ENCODE measurements at regions not wholly inside any gene's neighbourhood (a gene's known extent, or its start where the extent isn't known, plus 50 kb on each side); places are given as distances from the start of the nearest gene placed in this dataset.

DNA sequence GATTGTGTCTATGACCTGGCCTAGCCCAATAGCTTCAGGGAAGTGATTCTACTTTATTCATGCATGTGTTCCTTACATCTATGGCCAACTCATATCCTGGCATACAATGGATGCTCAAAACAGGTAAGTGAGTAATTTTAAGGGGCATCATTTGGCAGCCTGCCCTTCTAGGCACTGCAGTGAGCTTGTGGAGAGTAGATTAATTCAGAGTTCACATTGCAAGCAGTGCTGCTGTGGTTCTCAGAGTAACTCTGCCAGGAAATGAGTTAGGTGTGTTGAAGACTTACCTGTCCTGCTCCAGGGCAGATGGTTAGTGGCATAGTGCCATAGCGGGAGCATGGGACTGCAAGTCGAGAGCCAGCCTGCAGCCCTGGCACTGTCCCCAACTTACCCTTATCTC lies 158.0 kb downstream of the SCP2D1 start:
- H3K4me1 ChIP-seq (ENCODE audit: insufficient read depth, low read length) = peaks cover 2% of the 10 kb centered on the region; the same call in 1 of the 2 replicates
- H3K9ac ChIP-seq (ENCODE audit: low read depth, low read length) = no peak overlapping the region
- no peaks in the 10 kb centered on the region for H3K27me3 ChIP-seq (ENCODE audit: insufficient read depth, low read length)
- no peak overlapping the region for H3K4me3 ChIP-seq (ENCODE audit: low read length)
- no peak overlapping the region for H3K27ac ChIP-seq (ENCODE audit: low read length)
- no peaks in the 10 kb centered on the region for H3K9me3 ChIP-seq (ENCODE audit: insufficient read depth, low read depth, low read length)
- no peaks in the 10 kb centered on the region for H3K36me3 ChIP-seq (ENCODE audit: insufficient read depth, low read depth, low read length)

DNA sequence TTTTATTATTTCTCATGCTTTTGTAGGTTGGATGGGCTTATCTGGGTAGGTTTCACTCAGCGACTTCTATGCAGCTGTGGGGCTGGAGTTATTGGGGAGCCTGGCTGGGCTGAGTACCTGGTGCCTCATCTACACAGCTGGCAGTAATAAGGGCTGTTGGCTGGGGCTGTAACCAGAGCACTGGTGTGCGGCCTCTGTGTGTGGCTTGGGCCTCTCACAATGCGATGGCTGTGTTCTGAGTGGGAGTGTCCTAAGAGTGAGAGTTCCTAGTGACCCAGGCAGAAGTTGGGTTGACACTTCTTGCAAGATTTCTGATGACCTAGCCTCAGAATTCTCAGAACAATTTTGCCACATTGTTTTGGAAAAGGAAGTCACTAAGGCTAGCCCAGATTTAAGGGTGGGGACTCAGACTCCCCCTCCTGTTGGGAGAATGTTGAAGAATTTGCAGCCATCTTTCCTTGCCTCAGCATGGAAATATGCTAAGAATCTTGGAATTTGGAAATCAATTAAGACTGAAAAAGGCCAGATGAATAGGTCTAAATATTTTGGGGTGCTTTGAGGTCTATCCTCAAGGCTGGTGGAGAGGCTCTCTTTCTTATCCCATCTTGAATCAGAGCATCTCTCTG lies 158.8 kb downstream of the SCP2D1 start:
- H3K4me3 ChIP-seq (ENCODE audit: low read length) = no peak overlapping the region
- H3K27ac ChIP-seq (ENCODE audit: low read length) = no peak overlapping the region
- H3K36me3 ChIP-seq (ENCODE audit: insufficient read depth, low read depth, low read length) = no peaks in the 10 kb centered on the region
- H3K4me1 ChIP-seq (ENCODE audit: insufficient read depth, low read length) = peaks cover 2% of the 10 kb centered on the region; the same call in 1 of the 2 replicates
- H3K27me3 ChIP-seq (ENCODE audit: insufficient read depth, low read length) = no peaks in the 10 kb centered on the region
- no peaks in the 10 kb centered on the region for H3K9me3 ChIP-seq (ENCODE audit: insufficient read depth, low read depth, low read length)
- H3K9ac ChIP-seq (ENCODE audit: low read depth, low read length) = no peak overlapping the region

DNA sequence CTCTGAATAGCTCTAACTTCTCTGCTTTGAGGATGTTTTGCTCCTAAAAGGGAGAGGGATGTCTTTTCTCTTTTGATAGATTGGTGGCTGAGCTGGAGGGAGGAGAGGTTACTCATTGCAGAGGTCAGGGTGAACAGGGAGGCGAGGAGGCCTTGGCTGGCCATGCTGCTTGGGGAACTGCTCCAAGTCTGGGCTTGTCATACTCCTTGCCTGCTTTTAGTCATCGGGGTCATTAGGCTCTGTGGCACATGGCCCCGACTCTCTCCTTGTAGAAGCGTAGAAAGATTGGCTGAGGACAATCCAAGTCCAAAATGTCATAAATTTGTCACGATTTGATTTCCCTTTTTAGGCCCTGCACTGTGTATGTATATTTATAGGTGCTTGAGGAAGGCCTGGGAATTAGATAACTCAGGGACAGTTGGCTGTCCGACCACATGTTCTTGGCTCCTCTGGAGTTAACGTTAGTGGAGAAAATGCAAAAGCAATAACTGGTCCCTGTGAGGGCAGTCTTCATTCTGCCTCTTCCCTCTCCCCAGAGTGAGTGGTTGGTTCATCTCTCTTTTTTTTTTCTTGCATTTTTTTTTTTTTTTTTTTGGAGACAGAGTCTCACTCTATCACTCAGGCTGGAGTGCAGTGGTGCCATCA lies 160.1 kb downstream of the SCP2D1 start:
- Histone ChIP-seq H3K36me3 (ENCODE audit: insufficient read depth, low read depth, low read length) (no peaks in the 10 kb centered on the region), H3K4me3 (ENCODE audit: low read length) (no peak overlapping the region), H3K4me1 (ENCODE audit: insufficient read depth, low read length) (peaks cover 2% of the 10 kb centered on the region; the same call in 1 of the 2 replicates), H3K27ac (ENCODE audit: low read length) (no peak overlapping the region), H3K9me3 (ENCODE audit: insufficient read depth, low read depth, low read length) (no peaks in the 10 kb centered on the region), H3K27me3 (ENCODE audit: insufficient read depth, low read length) (no peaks in the 10 kb centered on the region), H3K9ac (ENCODE audit: low read depth, low read length) (no peak overlapping the region)

DNA sequence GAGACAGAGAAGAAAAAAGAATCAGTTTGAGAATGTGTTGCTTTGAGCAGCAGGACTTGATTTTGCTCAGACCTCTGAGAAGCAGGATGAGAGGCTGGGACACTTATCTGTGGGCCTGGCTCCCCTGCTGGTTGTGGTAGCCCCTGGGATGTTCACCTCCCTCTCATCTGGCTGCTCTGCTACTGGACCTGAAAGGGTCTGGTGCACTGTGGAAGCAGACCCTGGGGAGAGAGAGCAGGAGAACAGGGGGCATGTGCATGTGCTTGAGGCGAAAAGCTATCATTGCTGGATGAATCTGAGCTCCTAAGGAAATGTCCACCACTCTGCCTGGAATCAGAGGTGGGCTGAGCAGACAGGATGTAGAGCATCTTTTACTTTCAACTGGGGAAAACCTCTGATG lies 161.1 kb downstream of the SCP2D1 start:
- no peak overlapping the region for H3K27ac ChIP-seq (ENCODE audit: low read length)
- H3K27me3 ChIP-seq (ENCODE audit: insufficient read depth, low read length) = no peaks in the 10 kb centered on the region
- H3K4me1 ChIP-seq (ENCODE audit: insufficient read depth, low read length) = peaks cover 2% of the 10 kb centered on the region; the same call in 1 of the 2 replicates
- H3K36me3 ChIP-seq (ENCODE audit: insufficient read depth, low read depth, low read length) = no peaks in the 10 kb centered on the region
- H3K9ac ChIP-seq (ENCODE audit: low read depth, low read length) = no peak overlapping the region
- H3K9me3 ChIP-seq (ENCODE audit: insufficient read depth, low read depth, low read length) = no peaks in the 10 kb centered on the region
- no peak overlapping the region for H3K4me3 ChIP-seq (ENCODE audit: low read length)

DNA sequence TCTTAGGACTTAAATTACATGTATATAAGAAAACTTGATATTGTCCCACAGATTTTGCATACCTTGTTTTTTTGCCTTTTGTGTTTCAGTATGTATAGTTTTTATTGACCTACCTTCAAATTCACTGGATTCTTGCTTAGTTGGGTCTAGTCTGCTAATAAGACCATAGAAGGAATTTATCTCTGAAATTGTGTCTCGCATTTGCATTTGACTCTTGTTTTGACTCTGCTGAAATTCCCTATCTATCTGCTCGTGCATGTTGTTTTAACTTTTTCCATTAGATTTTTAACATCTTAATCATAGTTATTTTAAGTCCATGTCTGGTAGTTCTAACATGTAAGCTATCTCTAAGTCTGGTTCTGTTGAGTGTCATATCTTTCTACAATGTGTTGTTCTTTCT lies 163.9 kb downstream of the SCP2D1 start:
- Histone ChIP-seq H3K9ac (ENCODE audit: low read depth, low read length) (no peak overlapping the region), H3K36me3 (ENCODE audit: insufficient read depth, low read depth, low read length) (no peaks in the 10 kb centered on the region), H3K4me1 (ENCODE audit: insufficient read depth, low read length) (peaks cover 2% of the 10 kb centered on the region; the same call in 1 of the 2 replicates), H3K4me3 (ENCODE audit: low read length) (no peak overlapping the region), H3K27ac (ENCODE audit: low read length) (no peak overlapping the region), H3K27me3 (ENCODE audit: insufficient read depth, low read length) (no peaks in the 10 kb centered on the region), H3K9me3 (ENCODE audit: insufficient read depth, low read depth, low read length) (no peaks in the 10 kb centered on the region)

DNA sequence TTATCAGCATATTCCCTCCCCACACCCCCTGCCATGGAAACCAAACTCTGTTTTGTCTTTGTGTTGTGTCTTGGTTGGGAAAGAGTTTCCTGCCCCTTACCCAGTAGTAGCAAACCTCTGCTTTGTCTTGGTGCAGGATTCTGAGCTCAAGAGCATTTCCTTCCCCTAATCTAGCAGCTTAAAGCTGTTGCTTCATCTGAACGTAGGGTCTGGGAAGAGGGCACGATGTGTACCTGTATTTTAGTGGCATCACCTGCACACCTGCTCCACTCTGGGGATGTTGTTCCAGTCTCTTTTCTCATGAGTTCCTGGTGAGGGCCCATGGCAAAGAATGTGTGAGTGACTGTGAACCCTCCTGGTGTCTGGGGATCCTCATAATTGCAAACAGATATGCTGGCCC lies 164.7 kb downstream of the SCP2D1 start:
- Histone ChIP-seq H3K9me3 (ENCODE audit: insufficient read depth, low read depth, low read length) (no peaks in the 10 kb centered on the region), H3K4me1 (ENCODE audit: insufficient read depth, low read length) (no peaks in the 10 kb centered on the region), H3K27me3 (ENCODE audit: insufficient read depth, low read length) (no peaks in the 10 kb centered on the region), H3K27ac (ENCODE audit: low read length) (no peak overlapping the region), H3K9ac (ENCODE audit: low read depth, low read length) (no peak overlapping the region), H3K4me3 (ENCODE audit: low read length) (no peak overlapping the region), H3K36me3 (ENCODE audit: insufficient read depth, low read depth, low read length) (no peaks in the 10 kb centered on the region)

DNA sequence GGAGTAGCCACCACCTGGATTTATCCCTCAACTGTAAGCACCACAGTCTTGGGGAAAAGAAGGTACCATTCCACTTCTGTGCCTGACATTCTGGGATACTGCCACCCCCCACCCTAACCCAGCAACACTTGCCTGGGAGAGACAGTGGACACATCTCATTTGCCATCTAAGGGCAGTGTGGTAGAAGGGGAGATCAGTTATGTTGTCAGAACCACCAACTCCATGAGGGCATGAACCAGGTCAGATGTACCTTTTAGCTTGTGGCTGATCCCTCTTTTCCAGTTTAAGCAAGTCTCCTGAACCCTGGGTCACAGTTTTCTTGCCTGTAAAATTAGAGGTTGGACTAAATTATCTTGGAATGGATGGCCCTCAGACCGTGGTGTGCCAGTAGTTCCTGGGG lies 165.5 kb downstream of the SCP2D1 start:
- Histone ChIP-seq H3K27ac (ENCODE audit: low read length) (no peak overlapping the region), H3K4me3 (ENCODE audit: low read length) (no peak overlapping the region), H3K4me1 (ENCODE audit: insufficient read depth, low read length) (no peaks in the 10 kb centered on the region), H3K36me3 (ENCODE audit: insufficient read depth, low read depth, low read length) (no peaks in the 10 kb centered on the region), H3K27me3 (ENCODE audit: insufficient read depth, low read length) (no peaks in the 10 kb centered on the region), H3K9me3 (ENCODE audit: insufficient read depth, low read depth, low read length) (no peaks in the 10 kb centered on the region), H3K9ac (ENCODE audit: low read depth, low read length) (no peak overlapping the region)

DNA sequence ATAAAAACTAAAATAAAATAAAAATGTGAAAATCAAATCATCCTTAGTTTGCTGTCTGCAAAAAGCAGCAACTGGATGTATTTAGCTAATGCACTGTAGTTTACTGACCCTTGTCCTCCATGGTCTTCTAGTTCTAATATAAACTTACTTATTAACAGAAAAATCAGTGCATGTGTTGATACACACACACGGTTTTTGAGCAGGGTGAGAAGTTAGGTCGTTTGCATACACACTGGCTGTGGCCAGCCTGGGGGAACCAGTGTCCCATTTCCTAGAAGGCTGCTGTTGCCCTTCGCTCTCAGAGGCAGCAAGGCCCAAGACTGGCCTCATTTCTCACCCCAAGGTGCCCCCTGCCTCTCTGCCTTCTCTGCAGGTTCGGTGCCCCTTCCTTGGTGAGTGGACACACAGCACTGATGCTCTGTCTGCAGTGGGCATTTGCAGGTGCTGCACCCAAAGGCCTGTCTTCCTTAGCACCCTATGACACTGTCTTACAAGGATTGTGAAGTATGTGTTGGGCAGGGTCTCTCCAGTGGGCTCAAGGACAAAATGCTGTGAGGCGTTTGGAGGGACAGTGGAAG lies 168.5 kb downstream of the SCP2D1 start:
- Histone ChIP-seq H3K27me3 (ENCODE audit: insufficient read depth, low read length) (no peaks in the 10 kb centered on the region), H3K9ac (ENCODE audit: low read depth, low read length) (no peak overlapping the region), H3K27ac (ENCODE audit: low read length) (no peak overlapping the region), H3K4me1 (ENCODE audit: insufficient read depth, low read length) (no peaks in the 10 kb centered on the region), H3K4me3 (ENCODE audit: low read length) (no peak overlapping the region), H3K36me3 (ENCODE audit: insufficient read depth, low read depth, low read length) (no peaks in the 10 kb centered on the region), H3K9me3 (ENCODE audit: insufficient read depth, low read depth, low read length) (no peaks in the 10 kb centered on the region)

DNA sequence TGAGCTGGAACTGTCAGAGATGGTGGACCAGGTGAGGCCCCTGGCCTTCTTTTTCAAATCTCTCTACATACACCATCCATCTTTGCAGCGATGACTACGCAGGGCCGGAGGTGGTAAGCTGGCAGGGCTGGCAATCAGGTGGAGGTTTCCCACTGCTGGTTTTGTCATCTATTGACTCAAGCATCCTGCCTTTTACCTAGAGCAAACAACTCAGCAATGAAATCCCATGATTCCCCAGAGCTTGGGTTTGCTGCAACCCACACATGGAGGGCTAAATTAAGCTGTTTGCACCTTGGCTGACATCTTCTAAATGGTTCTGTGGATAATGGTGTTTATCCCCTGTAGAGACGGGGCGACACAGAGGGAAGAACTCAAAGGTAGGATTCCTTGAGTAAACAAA lies 170.2 kb downstream of the SCP2D1 start:
- Histone ChIP-seq H3K9ac (ENCODE audit: low read depth, low read length) (no peak overlapping the region), H3K4me1 (ENCODE audit: insufficient read depth, low read length) (no peaks in the 10 kb centered on the region), H3K27ac (ENCODE audit: low read length) (no peak overlapping the region), H3K36me3 (ENCODE audit: insufficient read depth, low read depth, low read length) (no peaks in the 10 kb centered on the region), H3K27me3 (ENCODE audit: insufficient read depth, low read length) (no peaks in the 10 kb centered on the region), H3K9me3 (ENCODE audit: insufficient read depth, low read depth, low read length) (no peaks in the 10 kb centered on the region), H3K4me3 (ENCODE audit: low read length) (no peak overlapping the region)

DNA sequence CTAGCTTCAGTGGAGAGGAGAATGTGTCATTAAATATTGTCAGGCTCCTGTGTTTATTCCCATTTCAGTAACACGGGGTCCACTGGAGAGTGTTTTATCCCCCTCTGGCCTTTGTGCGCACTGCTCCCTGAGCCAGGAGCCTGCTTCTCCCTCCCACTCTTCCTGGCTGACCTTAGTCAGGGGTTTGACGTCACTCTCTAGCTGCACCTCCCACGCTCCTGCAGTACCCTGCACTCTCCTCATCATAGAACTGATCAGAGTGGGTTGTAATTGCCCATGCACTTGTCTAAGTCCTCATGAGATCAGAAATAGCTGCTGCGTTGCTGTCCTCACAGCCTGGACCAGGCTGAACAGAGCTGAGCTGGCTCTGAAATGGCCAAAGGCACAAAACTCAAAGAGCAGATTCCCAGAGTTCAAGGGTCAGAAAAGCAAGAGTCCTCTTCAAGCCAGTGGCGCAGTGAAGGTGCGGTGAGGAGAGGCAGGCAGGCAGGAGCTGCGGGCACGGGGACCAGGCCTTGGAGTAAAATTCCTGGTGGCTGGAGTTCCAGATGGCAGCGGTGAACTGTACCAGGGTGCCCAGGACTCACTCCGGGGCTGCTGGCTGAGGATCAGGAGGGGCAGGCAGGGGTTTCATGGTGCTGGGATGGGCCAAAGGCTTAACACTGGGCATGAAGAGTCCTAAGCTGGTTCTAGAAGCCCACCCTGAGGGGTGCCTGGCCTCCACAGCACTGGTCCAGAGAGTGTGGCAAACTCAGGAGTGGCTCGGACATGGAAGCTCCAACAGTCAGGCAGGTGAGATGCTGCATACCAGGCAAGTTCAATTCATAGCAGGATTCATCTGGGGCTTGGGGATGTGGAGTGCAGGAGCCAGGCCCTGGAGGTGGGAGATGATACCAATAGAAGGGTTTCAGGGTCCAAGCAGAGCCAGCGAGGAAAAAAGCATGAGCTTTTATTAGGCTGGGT lies 170.9 kb downstream of the SCP2D1 start:
- Histone ChIP-seq H3K9ac (ENCODE audit: low read depth, low read length) (no peak overlapping the region), H3K27ac (ENCODE audit: low read length) (no peak overlapping the region), H3K4me1 (ENCODE audit: insufficient read depth, low read length) (no peaks in the 10 kb centered on the region), H3K4me3 (ENCODE audit: low read length) (no peak overlapping the region), H3K9me3 (ENCODE audit: insufficient read depth, low read depth, low read length) (no peaks in the 10 kb centered on the region), H3K36me3 (ENCODE audit: insufficient read depth, low read depth, low read length) (no peaks in the 10 kb centered on the region), H3K27me3 (ENCODE audit: insufficient read depth, low read length) (no peaks in the 10 kb centered on the region)

DNA sequence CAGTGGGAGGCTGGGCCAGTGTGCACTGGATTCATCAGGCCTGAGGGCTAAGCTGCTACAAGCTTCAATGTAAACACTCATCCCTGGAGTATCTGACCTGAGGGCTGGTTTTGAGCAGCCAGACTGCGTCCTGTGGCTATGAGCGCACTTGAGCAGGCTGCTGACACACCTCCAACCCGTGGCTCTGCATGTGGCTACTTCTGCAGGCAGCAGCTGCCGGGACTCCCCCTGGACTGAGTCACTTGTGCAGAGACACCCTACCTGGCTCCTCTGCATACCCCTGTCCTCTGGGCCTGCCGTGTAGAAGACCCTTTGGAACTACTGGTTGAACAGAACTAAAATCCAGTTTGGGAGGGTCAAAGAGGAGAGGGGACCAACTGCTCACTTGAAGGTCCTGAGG lies 172.0 kb downstream of the SCP2D1 start:
- H3K4me1 ChIP-seq (ENCODE audit: insufficient read depth, low read length) = no peaks in the 10 kb centered on the region
- no peak overlapping the region for H3K4me3 ChIP-seq (ENCODE audit: low read length)
- no peak overlapping the region for H3K9ac ChIP-seq (ENCODE audit: low read depth, low read length)
- H3K36me3 ChIP-seq (ENCODE audit: insufficient read depth, low read depth, low read length) = no peaks in the 10 kb centered on the region
- H3K9me3 ChIP-seq (ENCODE audit: insufficient read depth, low read depth, low read length) = no peaks in the 10 kb centered on the region
- no peaks in the 10 kb centered on the region for H3K27me3 ChIP-seq (ENCODE audit: insufficient read depth, low read length)
- no peak overlapping the region for H3K27ac ChIP-seq (ENCODE audit: low read length)

Measured in iPS-20b (cell line).